CD14-positive monocyte (primary cell): ENCODE measurements at regions not wholly inside any gene's neighbourhood (a gene's known extent, or its start where the extent isn't known, plus 50 kb on each side); places are given as distances from the start of the nearest gene placed in this dataset.

ENCODE experiments used
- DNase-seq, 3 donors: peaks; one replicate each; pipeline ENCODE4 v3.0.0-alpha.2; 2011 to 2022
- H2AFZ ChIP-seq: 2 replicates; pipeline ENCODE4 v1.6.0; 2012; ENCODE audit warnings: mild to moderate bottlenecking, low read depth, low read length, inconsistent platforms; ENCODE audit not compliant: insufficient read depth, poor library complexity, severe bottlenecking
- H3K27ac ChIP-seq, 2 donors: 1 replicate in 1 of 2; 2 replicates in 1 of 2; pipeline ENCODE4 v1.5.1; 2012 to 2013; ENCODE audit warnings: low read length in 2 of 2, control low read depth in 1 of 2, inconsistent platforms in 1 of 2, low read depth in 1 of 2, mild to moderate bottlenecking in 1 of 2
- H3K27me3 ChIP-seq, 2 donors: one replicate each; pipeline versions ENCODE4 v1.6.0 to v1.6.1; 2011 to 2013; ENCODE audit warnings: low read length in 2 of 2; ENCODE audit not compliant: control insufficient read depth in 2 of 2, insufficient read depth in 2 of 2
- H3K36me3 ChIP-seq, 2 donors: replicated peaks in 1 of 2; 1 replicate in 1 of 2; 2 replicates in 1 of 2; pipeline versions ENCODE4 v1.5.1 to v1.6.1; 2012 to 2013; ENCODE audit warnings: low read length in 2 of 2, control low read depth in 1 of 2, inconsistent platforms in 1 of 2, mild to moderate bottlenecking in 1 of 2; ENCODE audit not compliant: insufficient read depth in 2 of 2, control insufficient read depth in 1 of 2
- H3K4me1 ChIP-seq, 2 donors: 1 replicate in 1 of 2; 2 replicates in 1 of 2; pipeline versions ENCODE4 v1.5.1 to v1.6.1; 2012 to 2013; ENCODE audit warnings: low read length in 2 of 2, control low read depth in 1 of 2, inconsistent platforms in 1 of 2, mild to moderate bottlenecking in 1 of 2, moderate library complexity in 1 of 2; ENCODE audit not compliant: insufficient read depth in 2 of 2, control insufficient read depth in 1 of 2
- H3K4me2 ChIP-seq: replicated peaks from 2 replicates; pipeline ENCODE3; 2012; ENCODE audit warnings: low read length, moderate library complexity, mild to moderate bottlenecking; ENCODE audit not compliant: poor library complexity, severe bottlenecking; ENCODE audit errors: extremely low read depth
- H3K4me3 ChIP-seq, 3 experiments: fragments of 200-600 bp in 1 of 3; sonication (generic) in 1 of 3; replicated peaks in 1 of 3; 1 replicate in 2 of 3; 2 replicates in 1 of 3; pipeline ENCODE4 v1.5.1; 2011 to 2013; ENCODE audit warnings: low read length in 3 of 3, mild to moderate bottlenecking in 3 of 3, control low read depth in 2 of 3, low read depth in 2 of 3, inconsistent platforms in 1 of 3, moderate library complexity in 1 of 3
- H3K79me2 ChIP-seq: 2 replicates; pipeline ENCODE4 v1.6.0; 2012; ENCODE audit warnings: mild to moderate bottlenecking, control low read depth, inconsistent platforms, low read length, moderate library complexity; ENCODE audit not compliant: insufficient read depth
- H3K9ac ChIP-seq: 2 replicates; pipeline ENCODE4 v1.6.0; 2017; ENCODE audit warnings: low read length, mild to moderate bottlenecking; ENCODE audit not compliant: insufficient read depth, poor library complexity, severe bottlenecking
- H3K9me3 ChIP-seq, 2 donors: replicated peaks in 1 of 2; 1 replicate in 1 of 2; 2 replicates in 1 of 2; pipeline versions ENCODE4 v1.5.1 to v1.6.1; 2012 to 2013; ENCODE audit warnings: low read length in 2 of 2, control low read depth in 1 of 2; ENCODE audit not compliant: control insufficient read depth in 1 of 2, insufficient read depth in 1 of 2
- H4K20me1 ChIP-seq: 2 replicates; pipeline ENCODE4 v1.6.0; 2012; ENCODE audit warnings: mild to moderate bottlenecking, low read length, control low read depth, moderate library complexity; ENCODE audit not compliant: insufficient read depth
- H3K27ac Mint-ChIP-seq, 7 donors: one replicate each; pipeline ENCODE4 v1.8.0; 2020; ENCODE audit warnings: mild to moderate bottlenecking in 7 of 7, mixed read lengths in 7 of 7, moderate library complexity in 6 of 7, inconsistent platforms in 2 of 7
- H3K27me3 Mint-ChIP-seq, 3 donors: one replicate each; pipeline ENCODE4 v1.8.0; 2021 to 2022; ENCODE audit warnings: low read depth in 3 of 3, mild to moderate bottlenecking in 3 of 3, mixed read lengths in 3 of 3, moderate library complexity in 3 of 3, inconsistent platforms in 1 of 3
- H3K36me3 Mint-ChIP-seq, 2 donors: one replicate each; pipeline ENCODE4 v1.8.0; 2020; ENCODE audit warnings: mixed read lengths in 2 of 2, inconsistent platforms in 1 of 2, mild to moderate bottlenecking in 1 of 2
- H3K4me1 Mint-ChIP-seq: one replicate; pipeline ENCODE4 v1.8.0; 2020; ENCODE audit warnings: mild to moderate bottlenecking, mixed read lengths
- H3K4me3 Mint-ChIP-seq, 2 donors: one replicate each; pipeline ENCODE4 v1.8.0; 2020; ENCODE audit warnings: mild to moderate bottlenecking in 2 of 2, mixed read lengths in 2 of 2, moderate library complexity in 1 of 2
- H3K9me3 Mint-ChIP-seq, 7 donors: one replicate each; pipeline ENCODE4 v1.8.0; 2020 to 2022; ENCODE audit warnings: mixed read lengths in 7 of 7, mild to moderate bottlenecking in 6 of 7, moderate library complexity in 6 of 7, inconsistent platforms in 2 of 7
- CTCF ChIP-seq: fragments of 200-600 bp; IDR thresholded peaks from one replicate; pipeline ENCODE4 v1.8.0; 2022; ENCODE audit warnings: antibody characterized with exemption, mild to moderate bottlenecking
- WGBS: methylation state at CpG from one replicate; pipeline ENCODE4 v1.1.5; 2013; ENCODE audit warnings: missing lambda C conversion rate; ENCODE audit not compliant: insufficient coverage; 5-methylcytosine and 5-hydroxymethylcytosine counted together
- intact Hi-C, 2 donors: fragments of 100-400 bp; cut with micrococcal nuclease; formaldehyde crosslinking; loops; one replicate each; pipeline versions ENCODE4 v1.15.0 to v1.15.1; 2023

- no peaks in the 10 kb centered on the region for H3K4me1 ChIP-seq
- H3K4me1 Mint-ChIP-seq = no peaks in the 10 kb centered on the region
- H3K36me3 ChIP-seq = no peaks in the 10 kb centered on the region
- intact Hi-C loops = no loop called here
- DNase-seq = no peak
- H3K4me3 ChIP-seq = no peak overlapping the region
- H3K27ac ChIP-seq = no peak overlapping the region
- H3K9ac ChIP-seq = no peak overlapping the region
- no CpG with 5 or more reads among the region's 2 CpGs for WGBS
- no peaks in the 10 kb centered on the region for H4K20me1 ChIP-seq
- no peak overlapping the region for H3K27ac Mint-ChIP-seq
- no peaks in the 10 kb centered on the region for H3K36me3 Mint-ChIP-seq
- H3K9me3 ChIP-seq = no peaks in the 10 kb centered on the region
- no peak overlapping the region for H3K4me2 ChIP-seq
- no peak overlapping the region for H2AFZ ChIP-seq
- no peaks in the 10 kb centered on the region for H3K27me3 ChIP-seq
- no peak overlapping the region for H3K4me3 Mint-ChIP-seq
- H3K79me2 ChIP-seq = no peaks in the 10 kb centered on the region
- H3K9me3 Mint-ChIP-seq = peaks cover 0 to 2% (median 0%) of the 10 kb centered on the region in 7 donors
- no peaks in the 10 kb centered on the region for H3K27me3 Mint-ChIP-seq
- TF ChIP-seq CTCF = no peak
These were observed 266.4 kb downstream of the PRR32 start for GRCh38 chrX:127085939-127086338.

GRCh38 chrX:127112726-127113125 is 293.2 kb downstream of the PRR32 start:
- Mint-ChIP-seq H3K9me3 (peaks cover 0 to 7% (median 4%) of the 10 kb centered on the region in 7 donors), H3K27ac (no peak overlapping the region), H3K36me3 (no peaks in the 10 kb centered on the region), H3K4me3 (no peak overlapping the region), H3K4me1 (no peaks in the 10 kb centered on the region), H3K27me3 (no peaks in the 10 kb centered on the region)
- Histone ChIP-seq H3K4me1 (no peaks in the 10 kb centered on the region), H3K9ac (no peak overlapping the region), H3K36me3 (no peaks in the 10 kb centered on the region), H3K79me2 (no peaks in the 10 kb centered on the region), H4K20me1 (no peaks in the 10 kb centered on the region), H3K4me3 (no peak overlapping the region), H3K9me3 (no peaks in the 10 kb centered on the region), H3K27me3 (no peaks in the 10 kb centered on the region), H2AFZ (no peak overlapping the region), H3K27ac (no peak overlapping the region), H3K4me2 (no peak overlapping the region)
- intact Hi-C loops = no loop called here
- no peak for TF ChIP-seq CTCF
- no CpG with 5 or more reads among the region's 3 CpGs for WGBS
- DNase-seq = no peak
